ENCODE measurements at regions not wholly inside any gene's neighbourhood (a gene's known extent, or its start where the extent isn't known, plus 50 kb on each side); places are given as distances from the start of the nearest gene placed in this dataset.
"Not testable (repeated sequence)": the region's sequence is repeated elsewhere in the genome, so short reads cannot be mapped to it uniquely, and the experiment has no call there.

DNA sequence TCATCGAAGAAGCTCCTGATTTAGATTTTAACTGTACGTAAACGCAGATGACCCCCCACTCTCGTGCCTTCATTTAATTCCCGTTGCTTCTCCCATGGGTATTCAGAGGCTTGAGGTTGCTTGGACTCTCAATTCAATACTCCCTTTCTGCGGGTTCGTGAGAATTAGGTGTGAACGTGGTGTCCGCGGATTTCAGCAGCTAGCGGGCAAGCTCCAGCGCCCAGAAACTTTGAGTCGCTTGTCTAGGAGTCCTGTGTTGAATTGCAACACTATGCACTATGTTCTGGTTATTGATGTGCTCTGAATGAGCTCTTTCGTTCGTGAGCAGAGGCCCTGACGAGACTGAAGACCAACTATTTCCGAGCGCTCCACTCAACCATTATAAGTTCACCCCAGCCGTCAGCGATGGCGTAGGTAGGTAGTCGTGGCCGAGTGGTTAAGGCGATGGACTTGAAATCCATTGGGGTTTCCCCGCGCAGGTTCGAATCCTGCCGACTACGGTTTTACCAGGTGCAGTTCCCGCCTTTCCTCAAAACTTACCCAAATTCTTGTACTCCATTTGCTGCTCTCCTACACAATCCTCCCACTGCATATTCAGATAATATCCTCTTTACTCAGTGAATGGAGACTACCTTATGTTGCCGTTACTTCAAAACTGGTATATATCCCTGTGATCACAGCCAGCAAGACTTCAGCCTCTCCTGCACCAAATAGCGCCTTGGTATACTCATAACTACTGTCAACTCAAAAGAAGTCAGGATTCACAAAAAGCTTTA is 72.6 kb upstream of the ZNF184 start:
- Histone ChIP-seq H3K27ac (no peak overlapping the region), H3K36me3 (no peaks in the 10 kb centered on the region), H3K9me3 (replicated peaks) (no peaks in the 10 kb centered on the region), H3K27me3 (no peaks in the 10 kb centered on the region), H3K4me3 (no peak overlapping the region), H3K4me1 (no peaks in the 10 kb centered on the region)
- no peak for DNase-seq

DNA sequence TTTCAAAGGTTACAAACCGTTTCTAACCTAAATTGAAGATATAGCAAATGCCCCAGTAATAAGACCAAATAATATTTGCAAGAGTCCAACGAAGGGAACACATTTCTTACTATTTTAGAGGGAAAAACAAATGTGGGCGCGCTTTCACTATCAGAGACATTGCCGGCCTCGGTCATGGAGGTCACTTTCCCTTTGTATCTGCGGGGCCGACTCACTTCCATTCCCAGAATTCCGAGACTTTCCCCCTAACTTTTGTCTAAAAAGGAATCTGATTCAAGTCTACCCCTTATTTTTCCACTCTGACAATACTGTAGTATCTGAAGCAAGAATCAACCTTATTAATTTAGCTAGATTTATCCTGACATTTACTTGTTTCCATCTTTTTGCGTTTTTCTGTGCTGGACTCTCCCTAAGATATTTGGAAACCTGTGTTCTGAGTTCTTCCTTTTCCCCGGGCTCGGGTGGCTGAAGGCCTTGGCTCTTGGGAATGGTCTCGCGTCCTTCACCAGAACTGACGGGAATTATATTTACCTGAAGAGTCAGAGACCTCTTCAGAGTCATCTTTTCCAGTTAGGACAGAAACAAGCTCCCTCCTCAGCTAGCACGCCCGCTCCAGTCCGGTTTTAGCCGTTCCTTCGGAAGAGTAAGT is 71.8 kb upstream of the ZNF184 start:
- Histone ChIP-seq H3K27me3 (no peaks in the 10 kb centered on the region), H3K36me3 (no peaks in the 10 kb centered on the region), H3K27ac (no peak overlapping the region), H3K4me1 (no peaks in the 10 kb centered on the region), H3K9me3 (replicated peaks) (no peaks in the 10 kb centered on the region), H3K4me3 (no peak overlapping the region)
- no peak for DNase-seq

DNA sequence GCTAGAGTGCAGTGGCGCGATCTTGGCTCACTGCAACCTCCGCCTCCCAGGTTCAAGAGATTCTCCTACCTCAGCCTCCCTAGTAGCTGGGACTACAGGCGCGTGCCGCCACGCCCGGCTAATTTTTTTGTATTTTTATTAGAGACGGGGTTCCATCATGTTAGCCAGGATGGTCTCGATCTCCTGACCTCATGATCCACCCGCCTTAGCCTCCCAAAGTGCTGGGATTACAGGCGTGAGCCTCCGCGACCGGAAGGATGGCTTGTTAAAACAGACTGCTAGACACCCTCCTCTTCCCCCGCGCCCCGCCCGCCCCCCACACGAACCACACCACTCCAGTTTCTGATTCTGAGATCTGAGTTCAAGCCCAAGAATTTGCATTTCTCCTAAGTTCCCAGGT is 71.2 kb upstream of the ZNF184 start:
- H3K9me3 ChIP-seq (replicated peaks); H3K27ac ChIP-seq; H3K4me3 ChIP-seq; H3K36me3 ChIP-seq; H3K4me1 ChIP-seq; DNase-seq; H3K27me3 ChIP-seq: not testable (repeated sequence)

DNA sequence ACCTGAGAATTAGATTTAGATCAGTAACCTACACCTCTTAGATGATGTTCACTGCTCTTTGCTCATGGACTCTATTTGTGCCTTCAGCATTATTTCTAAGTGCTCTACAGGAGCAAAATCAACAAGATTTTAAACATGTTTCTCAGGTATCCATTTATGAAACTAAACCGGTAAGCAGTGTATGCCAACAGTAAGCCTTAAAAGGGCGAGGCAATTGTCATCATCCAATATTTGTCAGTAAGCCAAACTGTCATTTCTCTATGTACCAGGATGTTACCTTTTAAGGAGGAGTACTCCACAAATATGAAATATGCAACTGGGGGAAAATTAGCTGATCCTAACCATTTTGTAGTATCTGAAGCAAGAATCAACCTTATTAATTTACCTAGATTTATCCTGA is 69.6 kb upstream of the ZNF184 start:
- Histone ChIP-seq H3K27ac (no peak overlapping the region), H3K4me3 (no peak overlapping the region), H3K4me1 (no peaks in the 10 kb centered on the region), H3K9me3 (replicated peaks) (no peaks in the 10 kb centered on the region), H3K27me3 (no peaks in the 10 kb centered on the region), H3K36me3 (no peaks in the 10 kb centered on the region)
- DNase-seq: no peak

DNA sequence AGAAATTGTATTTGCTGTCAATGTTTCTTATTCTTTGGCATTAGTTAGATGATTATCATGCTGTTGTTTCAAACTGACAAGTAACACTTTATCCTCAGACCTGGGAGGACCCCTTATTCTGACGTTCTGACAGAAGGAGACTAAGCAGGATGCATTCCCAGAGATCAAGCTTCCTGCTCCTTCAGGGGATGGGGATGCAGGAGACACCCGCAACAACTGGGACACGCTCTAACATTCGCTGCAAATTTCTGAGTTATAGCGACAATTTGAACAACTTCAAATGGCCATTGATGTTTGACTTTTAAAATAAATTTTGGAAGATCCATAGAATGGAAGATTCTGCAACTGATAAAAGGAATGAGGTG is 69.0 kb upstream of the ZNF184 start:
- Histone ChIP-seq H3K27me3 (no peaks in the 10 kb centered on the region), H3K36me3 (no peaks in the 10 kb centered on the region), H3K9me3 (replicated peaks) (no peaks in the 10 kb centered on the region)

DNA sequence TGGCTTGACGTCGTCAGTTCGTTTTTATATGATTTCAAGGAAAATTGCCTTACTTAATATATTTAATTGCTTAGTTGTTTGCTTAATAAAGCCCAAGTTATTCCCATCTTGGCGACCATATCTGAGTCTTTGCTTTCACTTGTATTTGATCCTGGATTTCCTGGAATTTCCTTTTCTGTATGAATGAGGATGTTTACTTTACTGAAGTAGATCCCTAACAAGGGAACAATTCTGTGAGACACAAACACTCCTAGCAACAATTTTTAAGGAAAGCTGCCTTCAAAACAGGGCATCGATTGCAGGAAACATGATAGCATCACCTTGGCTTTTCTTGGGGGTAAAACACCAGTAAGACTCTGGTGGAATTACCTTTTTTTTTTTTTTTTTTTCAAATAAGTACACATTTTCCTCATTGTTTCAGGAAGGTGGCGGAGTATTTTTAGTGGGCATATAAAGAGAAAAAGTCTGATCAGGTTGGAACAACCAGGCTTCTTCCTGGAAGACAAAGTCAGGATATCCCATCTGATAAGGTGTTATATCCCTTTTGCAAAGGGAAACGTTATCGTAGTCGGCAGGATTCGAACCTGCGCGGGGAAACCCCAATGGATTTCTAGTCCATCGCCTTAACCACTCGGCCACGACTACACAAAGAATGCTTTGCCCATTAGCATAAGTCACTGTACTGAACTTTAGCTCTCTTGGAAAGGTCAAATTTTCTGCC is 68.5 kb upstream of the ZNF184 start:
- H3K9me3 ChIP-seq (replicated peaks): no peaks in the 10 kb centered on the region
- no peaks in the 10 kb centered on the region for H3K27me3 ChIP-seq
- no peaks in the 10 kb centered on the region for H3K36me3 ChIP-seq
- no peak for DNase-seq
- H3K4me1 ChIP-seq: no peaks in the 10 kb centered on the region
- no peak overlapping the region for H3K4me3 ChIP-seq
- H3K27ac ChIP-seq: no peak overlapping the region

More for the DNA sequence above, 69.0 kb upstream of the ZNF184 start:
- no peak for DNase-seq
- H3K4me3 ChIP-seq: no peak overlapping the region
- H3K4me1 ChIP-seq: no peaks in the 10 kb centered on the region
- no peak overlapping the region for H3K27ac ChIP-seq

DNA sequence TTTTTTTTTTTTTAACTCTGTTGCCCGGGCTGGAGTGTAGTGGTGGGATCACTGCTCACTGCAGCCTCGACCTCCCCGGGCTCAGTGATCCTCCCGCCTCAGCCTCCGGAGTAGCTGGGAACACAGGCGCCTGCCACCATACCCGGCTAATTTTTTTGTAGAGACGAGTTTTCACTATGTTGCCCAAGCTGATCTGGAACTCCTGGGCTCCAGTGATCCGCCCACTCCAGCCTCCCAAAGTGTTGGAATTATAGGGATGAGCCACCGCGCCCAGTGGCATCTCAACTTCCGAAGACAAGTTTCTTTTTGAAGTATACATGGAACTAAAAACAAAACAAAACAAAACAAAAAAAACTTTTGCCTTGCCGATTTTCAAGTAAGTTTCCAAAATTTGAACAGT is 66.6 kb upstream of the ZNF184 start:
- Histone ChIP-seq H3K36me3 (no peaks in the 10 kb centered on the region), H3K4me3 (no peak overlapping the region), H3K27ac (no peak overlapping the region), H3K27me3 (no peaks in the 10 kb centered on the region), H3K9me3 (replicated peaks) (no peaks in the 10 kb centered on the region), H3K4me1 (no peaks in the 10 kb centered on the region)
- no peak for DNase-seq

DNA sequence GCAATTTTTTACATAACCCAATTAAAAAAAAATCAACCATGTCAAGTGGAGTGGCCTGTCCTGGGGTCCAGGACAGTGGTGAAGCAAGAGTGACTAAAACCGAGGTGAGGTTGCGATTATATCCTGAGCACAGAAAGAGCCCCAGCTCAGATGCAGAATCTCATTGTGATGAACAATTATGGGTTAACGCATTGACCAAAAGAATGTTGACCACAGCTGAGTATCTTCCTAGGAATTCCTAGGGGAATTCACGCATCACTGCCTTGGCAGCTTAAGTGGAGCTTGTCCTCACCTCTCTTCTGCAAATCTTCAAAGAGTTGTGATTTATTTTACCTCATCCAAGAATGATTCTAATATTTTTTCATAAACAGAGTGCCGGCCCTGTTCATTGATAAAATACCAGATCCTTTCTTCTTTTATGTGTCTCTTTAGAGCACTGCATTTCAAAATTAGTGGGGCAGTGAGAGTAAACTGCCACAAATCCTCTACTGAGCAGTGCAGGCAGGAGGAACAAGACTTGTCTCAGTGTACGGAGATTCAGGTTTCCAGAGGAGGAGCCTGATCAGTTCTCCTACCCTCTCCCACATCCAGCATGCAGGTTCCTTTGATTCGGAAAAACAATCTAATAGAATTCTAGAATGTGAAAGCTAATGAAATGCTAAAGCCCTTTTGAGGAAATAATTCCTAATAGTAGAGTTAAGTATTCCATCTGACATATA is 60.1 kb upstream of the ZNF184 start:
- Histone ChIP-seq H3K36me3 (no peaks in the 10 kb centered on the region), H3K4me3 (no peak overlapping the region), H3K27ac (no peak overlapping the region), H3K27me3 (no peaks in the 10 kb centered on the region), H3K4me1 (no peaks in the 10 kb centered on the region), H3K9me3 (replicated peaks) (no peaks in the 10 kb centered on the region)
- DNase-seq: peak in 1 of 2 experiments; percentile 28

DNA sequence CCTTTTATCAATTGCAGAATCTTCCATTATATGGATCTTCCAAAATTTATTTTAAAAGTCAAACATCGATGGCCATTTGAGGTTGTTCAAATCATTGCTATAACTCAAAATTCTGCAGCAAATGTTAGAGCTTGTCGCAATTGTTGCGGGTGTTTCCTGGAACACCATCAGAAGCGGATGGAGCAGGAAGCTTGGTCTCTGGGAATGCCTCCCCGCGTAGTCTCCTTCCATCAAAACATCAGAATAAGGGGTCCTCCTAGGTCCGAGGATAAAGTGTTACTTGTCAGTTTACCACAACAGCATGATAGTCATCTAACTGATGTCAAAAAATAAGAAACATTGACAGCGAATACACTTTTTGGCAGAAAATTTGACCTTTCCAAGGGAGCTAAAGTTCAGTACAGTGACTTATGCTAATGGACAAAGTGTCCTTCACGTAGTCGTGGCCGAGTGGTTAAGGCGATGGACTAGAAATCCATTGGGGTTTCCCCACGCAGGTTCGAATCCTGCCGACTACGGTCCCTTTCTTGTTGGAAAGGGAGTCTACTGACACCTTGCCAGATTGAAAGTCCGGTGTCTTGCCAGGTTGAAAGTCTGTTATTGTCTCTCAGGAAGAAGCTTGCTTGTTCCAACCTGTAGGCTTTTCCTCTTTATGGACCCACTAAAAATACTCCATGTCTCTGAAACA is 59.0 kb upstream of the ZNF184 start:
- no peaks in the 10 kb centered on the region for H3K36me3 ChIP-seq

DNA sequence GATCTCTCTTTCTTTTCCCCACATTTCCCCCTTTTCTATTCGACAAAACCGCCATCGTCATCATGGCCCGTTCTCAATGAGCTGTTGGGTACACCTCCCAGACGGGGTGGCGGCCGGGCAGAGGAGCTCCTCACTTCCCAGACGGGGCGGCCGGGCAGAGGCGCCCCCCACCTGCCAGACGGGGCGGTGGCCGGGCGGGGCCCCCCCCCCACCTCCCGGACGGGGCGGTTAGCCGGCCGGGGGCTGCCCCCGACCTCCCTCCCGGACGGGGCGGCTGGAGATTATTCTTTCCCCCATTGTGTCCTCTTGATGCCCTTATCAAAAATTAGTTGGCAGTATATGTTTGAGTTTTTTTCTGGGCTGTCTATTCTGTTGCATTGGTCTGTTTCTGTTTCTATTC is 56.9 kb upstream of the ZNF184 start:
- H3K4me3 ChIP-seq; H3K4me1 ChIP-seq; H3K9me3 ChIP-seq (replicated peaks); H3K27ac ChIP-seq; DNase-seq; H3K27me3 ChIP-seq; H3K36me3 ChIP-seq: not testable (repeated sequence)

More for the DNA sequence above, 59.0 kb upstream of the ZNF184 start:
- Histone ChIP-seq H3K4me1 (no peaks in the 10 kb centered on the region), H3K9me3 (replicated peaks) (no peaks in the 10 kb centered on the region), H3K27ac (no peak overlapping the region), H3K4me3 (no peak overlapping the region), H3K27me3 (no peaks in the 10 kb centered on the region)
- DNase-seq: no peak

DNA sequence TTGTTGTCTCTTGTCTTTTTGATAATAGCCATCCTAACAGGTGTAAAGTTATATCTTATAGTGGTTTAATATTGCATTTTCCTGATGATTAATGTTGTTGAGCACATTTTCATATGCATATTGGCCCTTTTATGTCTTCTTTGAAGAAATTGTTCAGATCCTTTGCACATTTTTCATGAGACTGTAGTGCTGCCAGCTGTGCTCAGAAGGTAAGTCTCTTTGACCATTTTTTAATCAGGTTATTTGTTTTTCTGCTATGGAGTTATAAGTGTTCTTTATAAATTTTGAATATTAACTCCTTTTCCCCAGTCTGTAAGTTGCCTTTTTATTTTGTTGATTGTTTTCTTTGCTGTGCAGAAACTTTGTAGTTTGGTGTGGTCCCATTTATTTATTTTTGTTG is 55.8 kb upstream of the ZNF184 start:
- Histone ChIP-seq H3K27ac (no peak overlapping the region), H3K4me3 (no peak overlapping the region), H3K36me3 (no peaks in the 10 kb centered on the region), H3K27me3 (no peaks in the 10 kb centered on the region), H3K4me1 (no peaks in the 10 kb centered on the region), H3K9me3 (replicated peaks) (no peaks in the 10 kb centered on the region)
- no peak for DNase-seq

All from SJCRH30 (cell line).